UCSD-AML1 (cell line): ENCODE measurements at regions not wholly inside any gene's neighbourhood (a gene's known extent, or its start where the extent isn't known, plus 50 kb on each side); places are given as distances from the start of the nearest gene placed in this dataset.
A peak's percentile ranks its signal among the peaks of the same experiment; 100 is the strongest.

Experiments
- DNase-seq: peaks from one replicate; lab custom pipeline; 2025; ENCODE audit not compliant: unreplicated experiment; lab: John Stamatoyannopoulos, UW

DNA sequence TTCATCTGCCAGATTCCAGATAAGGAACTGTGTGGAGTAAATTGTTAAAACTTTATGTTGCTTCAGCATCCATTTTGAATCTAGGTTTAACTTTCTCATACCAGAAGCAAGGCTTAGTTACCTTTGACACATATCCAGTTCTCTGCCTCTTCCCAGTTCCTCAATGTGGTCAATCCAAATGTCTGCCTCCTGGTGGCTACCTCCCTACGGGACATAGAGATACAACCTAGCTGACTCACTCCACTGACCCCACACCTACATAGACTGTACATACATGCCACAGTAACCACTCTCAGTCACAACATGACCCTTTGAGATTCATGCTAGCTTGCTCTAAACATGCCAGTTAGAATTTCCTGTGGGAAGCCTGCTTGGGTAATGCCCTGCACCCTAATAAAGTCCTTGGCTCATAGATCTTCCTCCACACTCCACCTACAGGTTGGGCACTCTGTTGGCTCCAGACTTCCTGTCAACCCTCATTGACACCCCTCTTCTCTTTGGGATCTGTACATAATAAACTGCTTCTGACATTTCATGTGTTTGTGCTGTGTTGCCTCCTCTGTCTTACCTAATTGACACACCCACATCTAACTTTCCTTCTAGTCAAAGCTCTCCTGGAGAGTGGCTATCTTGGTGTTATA, 278.1 kb downstream of the HTR7 start:
- no peak for DNase-seq

DNA sequence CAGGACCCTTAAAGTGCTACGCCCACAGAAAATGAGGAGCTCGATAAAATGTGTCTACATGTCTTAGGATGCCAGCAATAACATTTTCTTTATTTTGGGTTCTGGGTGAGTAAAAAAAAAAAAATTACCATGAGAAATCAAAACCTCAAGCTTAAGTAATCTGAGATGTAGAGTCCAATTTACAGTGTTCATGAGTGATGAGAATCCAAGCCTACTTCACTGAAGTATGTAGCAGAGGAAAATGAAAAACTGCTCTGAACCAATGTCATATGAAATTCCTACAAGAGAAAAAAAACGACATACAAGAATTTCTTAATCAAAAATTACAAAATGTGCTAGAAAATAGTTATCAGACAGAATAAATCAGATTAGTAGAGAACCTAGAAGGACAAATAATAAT, 274.4 kb downstream of the HTR7 start:
- no peak for DNase-seq

DNA sequence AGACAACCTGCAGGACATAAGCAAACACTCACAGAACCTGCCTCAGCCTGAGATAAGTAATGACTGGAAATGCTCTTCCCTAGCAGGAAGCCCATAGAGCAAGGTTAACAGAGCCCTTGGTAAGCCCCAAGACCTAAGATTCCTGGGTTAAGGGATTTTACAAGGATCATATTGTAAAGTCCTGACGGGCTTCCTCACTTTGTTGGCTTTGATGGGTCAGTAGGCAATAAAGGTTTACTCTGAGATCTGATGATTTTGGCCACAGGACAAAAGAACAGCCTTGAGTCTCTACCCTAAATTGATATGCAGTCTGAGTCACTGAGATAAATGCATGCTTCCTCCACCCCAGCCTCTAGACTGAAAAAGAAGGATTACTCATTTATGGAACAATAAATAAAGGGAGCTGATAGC, 270.8 kb downstream of the HTR7 start:
- DNase-seq = no peak

DNA sequence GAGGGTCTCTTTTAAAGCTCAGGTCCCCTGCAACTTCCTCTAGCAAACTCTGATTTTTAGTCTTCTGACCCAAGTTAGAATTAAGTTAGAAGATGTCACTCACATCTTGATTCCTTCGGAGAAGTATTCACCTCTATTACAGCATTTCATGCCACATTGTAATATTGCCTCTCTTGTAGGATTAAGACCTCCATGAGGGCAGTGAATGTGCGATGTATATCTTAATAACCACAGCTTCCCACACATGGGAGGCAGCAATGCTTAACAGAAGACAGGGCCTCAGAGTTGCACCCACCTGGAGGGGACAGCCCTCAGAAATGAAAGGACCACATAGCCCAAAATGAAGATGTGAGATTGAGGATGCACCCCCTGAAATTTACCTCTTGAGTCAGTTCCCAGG, 270.3 kb downstream of the HTR7 start:
- no peak for DNase-seq

DNA sequence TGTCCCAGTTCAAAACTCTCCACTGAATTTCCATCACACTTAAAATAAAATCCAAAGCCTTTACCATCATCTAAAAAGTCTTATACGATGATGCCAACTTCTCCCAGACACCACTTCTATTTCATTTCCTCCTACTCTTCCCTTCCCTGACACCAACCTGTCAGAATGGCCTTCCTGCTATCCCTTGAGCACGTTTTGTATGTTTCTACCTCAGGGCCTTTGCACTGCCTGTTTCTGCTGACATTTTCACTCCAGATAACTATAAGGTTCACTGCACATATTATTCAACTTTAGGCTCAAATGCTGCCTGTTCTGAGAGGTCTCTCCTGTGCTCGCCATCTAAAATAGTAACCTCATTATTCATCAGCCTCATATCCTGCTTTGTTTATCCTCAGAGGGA, 269.6 kb downstream of the HTR7 start:
- DNase-seq = no peak

DNA sequence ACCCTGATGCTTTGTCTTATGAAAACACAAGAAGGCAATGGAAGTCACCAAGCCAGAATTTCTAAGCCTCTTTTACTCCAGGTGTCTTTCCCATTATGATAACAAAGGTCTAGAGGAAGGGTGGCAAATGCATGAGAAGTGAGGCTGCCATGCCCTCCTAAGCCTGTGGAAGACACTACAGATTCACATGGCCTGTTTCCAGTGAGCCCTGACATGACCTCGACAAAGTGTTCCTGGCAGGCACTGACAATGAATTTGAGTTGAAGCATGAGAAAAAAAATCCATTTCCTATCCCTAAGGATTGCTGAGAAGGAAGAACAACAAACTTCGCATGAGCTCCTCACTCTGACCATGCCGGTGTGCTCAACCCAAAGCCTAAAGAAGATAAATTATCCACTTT, 268.0 kb downstream of the HTR7 start:
- no peak for DNase-seq

DNA sequence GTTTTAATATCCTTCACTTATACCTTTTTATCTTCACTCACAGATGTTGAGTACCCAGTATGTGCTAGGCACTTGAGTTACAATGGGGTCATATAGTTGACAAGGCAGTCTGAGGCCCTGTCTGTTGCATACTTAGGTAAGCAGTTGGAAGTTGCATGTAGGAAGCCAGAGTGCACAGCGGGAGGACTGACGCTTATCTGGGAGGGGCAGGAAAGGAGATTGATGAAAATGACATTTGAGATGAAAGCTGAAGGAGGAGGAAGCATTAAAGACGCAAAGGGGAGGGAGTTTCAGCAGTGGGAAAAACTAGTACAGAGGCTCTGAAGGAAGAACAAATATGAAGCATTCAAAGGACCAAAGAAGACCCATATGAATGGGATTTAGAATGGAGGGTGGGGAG, 266.2 kb downstream of the HTR7 start:
- peak; percentile 14 for DNase-seq

DNA sequence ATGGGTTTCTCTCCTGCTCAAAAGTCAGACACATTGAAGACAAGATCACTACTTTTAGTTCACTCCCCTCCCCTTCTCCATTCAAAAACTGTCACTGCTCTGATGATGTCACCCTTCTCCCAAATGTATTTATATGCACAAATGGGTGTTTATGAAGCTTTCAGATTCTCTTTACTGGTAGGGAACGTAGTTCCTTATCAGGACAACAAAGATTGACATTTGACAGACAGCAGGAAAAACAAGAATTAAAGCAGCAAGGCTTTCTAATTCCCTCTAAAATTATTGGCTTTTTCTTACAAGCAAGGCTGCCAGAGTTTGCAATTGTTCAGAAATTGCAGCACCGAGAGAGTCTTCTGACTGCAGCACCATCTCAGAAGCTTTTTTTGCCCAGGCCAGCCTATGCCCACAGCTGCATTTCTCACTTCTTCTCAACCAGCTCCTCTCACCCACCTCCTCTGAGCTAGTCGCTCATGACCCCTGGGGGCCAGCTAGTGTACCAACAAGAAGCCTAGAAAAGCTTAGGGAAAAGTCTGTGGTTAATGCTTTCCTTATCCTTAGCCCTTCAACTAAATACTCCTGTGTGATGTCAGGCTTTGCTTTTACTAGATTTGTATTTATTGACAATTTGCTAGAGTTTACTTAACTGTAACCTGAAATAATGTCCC, 265.1 kb downstream of the HTR7 start:
- DNase-seq = peak; percentile 60

DNA sequence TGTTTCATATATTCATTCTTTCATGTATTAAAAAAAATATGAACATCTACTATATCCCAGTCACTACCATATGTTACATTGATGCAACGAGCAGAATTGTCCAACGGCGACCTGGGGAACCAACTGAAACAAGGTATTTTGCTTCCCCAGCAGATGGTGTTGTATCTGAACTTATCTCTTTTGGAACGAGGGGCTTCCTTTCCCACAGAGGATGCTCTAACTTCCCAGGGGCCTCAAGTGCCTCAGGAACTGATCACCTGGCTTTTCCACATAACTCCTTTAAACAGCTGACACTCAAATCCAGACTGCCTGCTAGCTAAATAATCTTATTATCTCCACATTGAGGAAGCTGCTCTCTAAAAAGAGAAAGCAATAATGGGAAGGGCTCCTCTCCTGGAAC, 259.3 kb downstream of the HTR7 start:
- DNase-seq = no peak

DNA sequence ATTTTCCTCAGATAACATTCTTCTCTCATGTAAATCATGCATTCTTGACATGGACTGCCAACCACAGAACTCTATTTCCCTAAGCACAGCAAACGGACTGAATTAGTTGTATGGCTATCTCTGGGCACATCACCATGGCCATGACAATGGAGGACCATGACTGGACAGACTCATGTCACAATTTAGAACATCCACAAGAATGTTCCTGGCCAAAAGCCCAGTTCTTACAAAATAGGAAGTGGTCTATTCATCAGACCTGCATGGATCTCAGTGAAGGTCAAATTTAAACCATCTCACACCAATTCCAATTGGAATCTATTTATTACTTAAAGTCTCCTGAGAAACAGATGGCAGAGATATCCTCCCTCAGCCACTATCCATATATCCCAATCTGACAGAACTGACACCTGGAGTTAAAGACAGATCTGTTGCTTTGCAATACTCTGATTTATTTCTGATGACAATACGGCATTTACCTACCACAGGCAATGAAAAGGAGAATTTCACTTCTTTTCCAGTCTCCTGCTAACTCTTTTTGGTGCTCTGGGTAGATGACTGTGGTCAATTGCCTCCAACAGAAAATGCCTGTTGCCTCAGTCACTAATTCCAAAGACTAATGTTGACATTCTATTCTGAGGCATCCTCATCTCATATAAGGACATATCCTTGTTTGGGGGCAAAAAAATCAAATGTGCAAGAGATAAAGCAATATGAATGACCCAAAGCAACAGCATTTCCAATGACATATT, 254.8 kb downstream of the HTR7 start:
- no peak for DNase-seq

DNA sequence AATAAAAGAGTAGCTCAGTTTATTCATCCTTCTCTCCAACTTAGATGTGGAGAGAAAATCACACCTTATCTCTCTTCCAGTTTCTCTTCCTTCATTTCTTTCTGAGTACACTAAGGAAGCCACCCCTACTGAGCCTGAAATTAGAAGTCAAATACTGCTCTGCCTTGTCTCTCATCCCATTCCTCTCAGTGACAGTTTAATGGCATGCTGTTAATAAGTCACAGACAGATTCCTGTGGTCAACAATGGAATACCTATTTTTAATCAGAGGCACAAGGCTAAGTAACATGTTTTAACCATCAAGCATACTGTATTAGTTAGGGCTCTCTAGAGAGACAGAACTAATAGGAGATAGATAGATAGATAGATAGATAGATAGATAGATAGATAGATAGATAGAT, 253.2 kb downstream of the HTR7 start:
- no peak for DNase-seq

DNA sequence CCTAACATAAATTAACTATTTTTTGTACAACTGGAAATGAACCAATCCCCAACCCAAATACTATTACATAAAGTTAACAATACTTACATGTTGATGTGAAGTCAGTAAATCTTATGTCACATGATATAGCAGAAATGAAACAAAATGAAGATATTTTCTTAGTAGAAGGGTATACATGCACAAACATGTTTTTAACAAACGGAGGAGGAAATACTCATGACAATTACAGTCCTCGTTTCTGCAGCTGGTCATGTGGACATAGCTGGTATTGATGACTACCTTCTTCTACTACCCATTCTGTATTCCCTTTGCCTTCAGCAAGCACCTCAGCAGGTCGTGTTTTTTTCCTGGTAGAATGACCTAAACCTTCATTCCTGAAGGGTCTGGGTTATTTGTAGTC, 252.3 kb downstream of the HTR7 start:
- no peak for DNase-seq

DNA sequence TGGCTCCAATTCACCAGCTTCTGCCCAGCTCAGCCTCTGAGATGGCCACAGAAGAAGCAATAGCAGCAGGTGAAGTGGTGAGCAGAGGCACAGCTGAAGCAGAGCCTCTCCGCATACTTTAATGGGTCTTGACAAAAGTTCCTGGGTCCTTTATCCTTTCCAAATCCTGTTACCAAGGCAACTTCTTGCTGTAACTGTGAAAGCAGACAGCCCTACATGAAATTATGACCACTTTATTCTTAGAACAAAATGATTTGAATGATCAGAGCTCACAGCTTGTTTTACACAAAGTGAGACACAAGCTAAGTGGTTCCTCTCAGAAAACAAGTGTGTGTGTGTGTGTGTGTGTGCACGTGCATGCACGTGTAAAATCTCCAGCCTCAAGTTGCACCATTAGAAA, 245.6 kb downstream of the HTR7 start:
- DNase-seq = no peak

DNA sequence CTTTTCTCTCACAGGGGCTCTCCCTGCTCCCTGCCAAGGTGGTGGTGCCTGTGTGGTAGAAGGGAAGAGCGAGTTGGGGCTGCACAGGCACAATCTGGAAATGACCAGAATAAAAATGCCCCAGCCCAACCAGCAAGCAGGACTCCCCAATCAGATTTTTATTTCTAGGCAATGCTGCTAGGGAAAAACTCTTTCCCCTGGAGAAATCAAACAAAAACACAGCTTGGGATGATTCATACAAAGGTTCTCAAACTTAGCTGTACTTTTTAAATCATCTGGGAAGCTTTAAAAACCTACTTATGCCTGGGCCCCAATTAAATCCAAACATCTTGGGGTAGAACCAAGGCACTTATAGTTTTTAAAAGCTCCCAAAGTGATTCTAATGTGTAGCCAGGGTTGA, 243.2 kb downstream of the HTR7 start:
- DNase-seq = no peak

DNA sequence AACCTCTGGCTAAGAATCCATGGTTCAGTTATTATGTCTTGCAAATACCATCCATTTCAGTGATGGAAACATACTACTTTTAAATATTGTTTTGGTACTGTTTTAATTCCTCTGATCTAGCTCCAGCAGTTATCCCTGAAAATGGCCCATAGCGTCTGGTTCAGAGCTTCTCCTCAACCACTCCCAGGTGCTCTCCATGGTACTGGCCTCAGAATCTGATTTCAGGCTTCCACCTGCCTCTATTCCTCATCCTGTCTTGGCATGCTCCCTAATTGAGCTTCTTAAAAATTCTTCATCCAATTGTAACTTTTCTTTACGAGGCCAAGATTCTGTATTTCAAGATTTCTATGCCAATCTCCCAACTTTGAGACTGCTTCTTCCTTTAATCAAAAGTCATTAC, 236.3 kb downstream of the HTR7 start:
- no peak for DNase-seq

DNA sequence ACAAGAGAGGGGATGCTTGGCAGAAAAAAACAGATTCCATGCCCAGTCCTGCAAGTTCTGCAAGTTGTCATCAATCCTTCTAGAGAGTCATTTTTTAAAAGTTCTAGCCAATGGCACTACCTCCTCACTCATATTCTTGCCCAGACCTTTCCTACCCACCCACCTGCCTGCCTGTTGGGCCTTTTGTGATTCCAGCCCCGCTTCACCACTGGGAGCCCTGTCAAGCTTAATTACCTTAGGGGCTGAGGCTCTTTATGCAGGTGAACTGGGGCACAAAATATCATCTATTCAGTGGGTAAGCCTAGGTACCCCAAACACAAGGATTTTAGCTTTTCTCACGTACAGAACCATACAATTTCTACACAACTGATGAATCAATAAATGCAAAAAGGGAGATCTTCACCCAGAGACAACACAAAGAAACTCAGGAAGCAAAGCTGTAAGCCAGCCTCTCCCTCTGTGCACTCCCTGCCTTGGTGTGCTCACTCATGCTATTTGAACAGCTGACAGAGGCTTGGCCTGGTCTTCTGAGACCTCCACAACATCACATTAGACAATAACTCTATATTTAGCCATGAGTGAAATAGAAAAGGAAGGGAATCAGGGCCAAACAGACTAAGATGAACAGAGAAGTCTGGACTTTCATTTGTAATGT, 222.6 kb downstream of the HTR7 start:
- DNase-seq = no peak

DNA sequence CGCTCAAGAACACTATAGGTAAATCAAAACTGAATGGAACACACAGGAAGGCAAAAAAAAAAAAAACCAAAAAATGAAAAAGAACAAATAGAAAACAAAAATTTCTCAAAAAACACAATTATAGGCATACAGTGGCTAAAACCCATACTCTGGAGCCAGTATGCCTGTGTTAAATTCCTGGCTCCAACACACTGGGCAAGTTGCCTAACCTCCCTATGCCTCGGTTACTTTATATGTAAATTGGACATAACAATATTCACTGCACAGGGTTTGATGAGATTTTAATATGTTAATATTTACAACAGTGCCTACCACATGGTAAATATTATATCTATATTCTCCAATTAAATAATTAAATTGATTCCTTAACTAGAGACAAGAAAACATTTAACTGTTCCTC, 217.1 kb downstream of the HTR7 start:
- no peak for DNase-seq

DNA sequence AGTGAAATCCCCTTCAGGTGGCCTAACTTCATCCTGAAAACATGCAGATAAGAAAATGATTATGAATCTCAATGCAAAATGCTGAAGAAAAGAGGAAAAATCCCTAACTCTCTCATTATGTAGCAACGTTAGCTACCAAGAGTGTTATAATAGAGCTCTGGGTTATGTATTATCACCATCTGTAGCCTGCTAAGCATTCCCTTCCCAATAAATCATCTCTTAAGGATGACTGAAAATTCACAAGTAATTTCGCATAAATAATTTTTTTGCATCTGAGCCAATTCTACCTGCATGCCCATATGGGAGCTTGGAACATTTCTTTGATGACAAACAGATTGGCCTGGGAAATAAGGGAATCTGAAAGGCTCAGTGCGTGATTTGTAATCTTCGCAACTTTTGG, 216.1 kb downstream of the HTR7 start:
- no peak for DNase-seq

DNA sequence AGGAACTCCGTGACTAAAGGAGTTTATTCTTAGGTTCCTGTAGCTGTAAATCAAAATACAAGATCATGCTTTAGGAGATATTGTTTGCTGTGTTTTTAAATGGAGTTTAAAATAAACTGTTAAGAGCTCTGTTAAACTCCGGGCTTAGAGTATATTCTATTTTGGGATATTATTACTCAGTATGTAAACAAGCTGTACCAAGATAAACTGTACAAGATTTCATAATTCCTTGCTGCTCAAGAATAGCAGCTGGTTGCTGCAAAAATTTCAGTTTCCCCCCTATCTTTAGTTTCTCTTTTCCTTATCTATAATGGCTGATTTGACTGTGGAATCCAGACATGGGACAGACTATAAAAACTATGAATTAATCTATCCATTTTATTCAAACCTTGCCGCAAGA, 215.7 kb downstream of the HTR7 start:
- DNase-seq = no peak

DNA sequence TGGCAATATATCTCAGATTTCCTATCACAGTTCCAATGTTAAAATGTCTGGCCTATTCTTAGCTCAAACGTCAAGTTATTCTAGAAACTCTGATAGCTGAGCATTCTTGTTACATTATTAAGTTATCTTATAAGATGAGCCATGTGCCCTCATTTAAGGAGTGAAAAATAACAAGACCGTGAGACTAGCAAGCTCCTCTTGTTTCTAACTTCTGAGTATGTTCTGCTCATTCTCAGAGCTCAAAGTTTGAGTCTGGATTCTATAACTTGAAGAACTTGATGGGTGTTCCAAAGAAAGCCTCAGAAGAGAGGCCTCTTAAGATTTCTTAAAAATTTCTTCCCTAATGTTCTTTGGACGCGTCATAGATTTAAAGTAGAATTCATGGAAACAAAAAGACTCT, 215.2 kb downstream of the HTR7 start:
- no peak for DNase-seq

DNA sequence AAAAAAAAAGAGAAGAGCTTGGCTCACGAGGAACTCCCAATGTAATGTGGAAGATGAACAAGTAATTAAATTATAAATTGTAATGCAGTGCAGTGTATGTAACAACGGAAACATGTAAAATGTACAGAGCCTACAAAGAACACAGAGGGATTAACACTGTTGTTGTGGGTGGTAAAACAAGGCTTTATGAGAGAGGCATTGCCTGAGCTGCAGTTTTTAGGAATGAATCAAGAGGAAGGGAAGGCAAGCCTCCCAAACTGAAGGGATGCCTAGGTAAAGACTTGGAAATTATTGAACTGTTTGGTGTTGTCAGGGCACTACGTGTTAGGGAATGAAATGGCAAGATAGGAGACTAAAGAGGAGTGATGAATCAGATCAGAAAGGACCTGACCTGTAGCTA, 213.7 kb downstream of the HTR7 start:
- no peak for DNase-seq

DNA sequence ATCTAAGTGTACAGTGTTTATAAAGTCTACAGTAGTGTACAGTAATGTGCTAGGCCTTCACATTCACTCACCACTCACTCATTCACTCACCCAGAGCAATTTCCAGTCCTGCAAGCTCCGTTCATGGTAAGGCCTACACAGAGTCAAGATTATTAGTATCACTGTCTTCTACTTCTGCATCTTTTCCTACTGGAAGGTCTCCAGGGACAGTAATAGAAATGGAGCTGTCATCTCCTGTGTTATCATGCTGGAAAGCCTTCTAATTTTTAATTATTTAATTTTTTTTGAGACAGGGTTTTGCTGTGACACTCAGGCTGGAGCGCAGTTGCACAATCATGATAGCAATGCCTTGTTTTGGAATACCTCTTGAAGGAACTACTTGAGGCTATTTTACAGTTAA, 207.0 kb downstream of the HTR7 start:
- no peak for DNase-seq
